Kidney (tissue), 13 donors: ENCODE measurements at regions not wholly inside any gene's neighbourhood (a gene's known extent, or its start where the extent isn't known, plus 50 kb on each side); places are given as distances from the start of the nearest gene placed in this dataset.

Experiments
- DNase-seq, 5 donors: peaks; one replicate each; pipeline ENCODE4 v3.0.0-alpha.2; 2013 to 2020
- FAIRE-seq: peaks from 2 replicates; lab custom pipeline; 2012; peaks lifted over from hg19 to GRCh38; lab: Jason Lieb, UNC
- H3K27ac ChIP-seq, 2 donors: one replicate each; pipeline ENCODE4 v1.7.0; 2013; ENCODE audit warnings: low read depth in 2 of 2, low read length in 2 of 2, inconsistent platforms in 1 of 2
- H3K27me3 ChIP-seq: one replicate; pipeline ENCODE4 v1.7.1; 2013; ENCODE audit warnings: low read length, inconsistent platforms; ENCODE audit not compliant: control insufficient read depth, insufficient read depth
- H3K36me3 ChIP-seq, 3 donors: one replicate each; pipeline versions ENCODE4 v1.7.0 to v1.7.1; 2013; ENCODE audit warnings: low read length in 3 of 3, control low read depth in 1 of 3, inconsistent platforms in 1 of 3; ENCODE audit not compliant: insufficient read depth in 3 of 3, control insufficient read depth in 2 of 3
- H3K4me1 ChIP-seq, 3 donors: one replicate each; pipeline versions ENCODE4 v1.7.0 to v1.7.1; 2013; ENCODE audit warnings: low read length in 3 of 3, inconsistent platforms in 1 of 3, low read depth in 1 of 3; ENCODE audit not compliant: control insufficient read depth in 2 of 3, insufficient read depth in 2 of 3
- H3K4me3 ChIP-seq, 3 donors: one replicate each; pipeline versions ENCODE4 v1.7.0 to v1.8.1; 2013; ENCODE audit warnings: low read length in 3 of 3, control low read depth in 1 of 3, inconsistent platforms in 1 of 3
- H3K9ac ChIP-seq, 3 donors: one replicate each; pipeline versions ENCODE4 v1.7.0 to v1.7.1; 2013; ENCODE audit warnings: low read length in 3 of 3, control low read depth in 1 of 3, inconsistent platforms in 1 of 3
- H3K9me3 ChIP-seq, 3 donors: one replicate each; pipeline versions ENCODE4 v1.7.0 to v1.7.1; 2013; ENCODE audit warnings: low read length in 3 of 3, control low read depth in 1 of 3, inconsistent platforms in 1 of 3; ENCODE audit not compliant: control insufficient read depth in 2 of 3, insufficient read depth in 1 of 3
- CTCF ChIP-seq: IDR thresholded peaks from 3 replicates; pipeline ENCODE4 v1.5.1; 2012; ENCODE audit warnings: mild to moderate bottlenecking, moderate library complexity, borderline replicate concordance; ENCODE audit not compliant: insufficient read depth; ENCODE audit errors: extremely low read depth
- intact Hi-C: fragments of 100-400 bp; cut with DNase I; formaldehyde crosslinking; loops from one replicate; pipeline ENCODE4 v1.11.1; 2022
- donor health status: control.
- donor health status: control.
- donor health status: control.
- donor health status: control.
- donor health status: control.
- donor health status: DM: yes; HTN: yes; CAD: no.
- donor health status: Normal renal cell carcinoma (clear cell type).

- no peaks in the 10 kb centered on the region for H3K4me1 ChIP-seq
- FAIRE-seq (no peak), DNase-seq (no peak)
- no peak overlapping the region for H3K4me3 ChIP-seq
- no peak overlapping the region for H3K27ac ChIP-seq
- no peaks in the 10 kb centered on the region for H3K36me3 ChIP-seq
- TF ChIP-seq CTCF = no peak
- no peak overlapping the region for H3K9ac ChIP-seq
- no peaks in the 10 kb centered on the region for H3K27me3 ChIP-seq
- peaks cover 0 to 6% (median 0%) of the 10 kb centered on the region in 3 donors for H3K9me3 ChIP-seq
- intact Hi-C loops = no loop called here
Observed at GRCh38 chr2:15868704-15869103, 71.6 kb upstream of the MYCN start.

DNA sequence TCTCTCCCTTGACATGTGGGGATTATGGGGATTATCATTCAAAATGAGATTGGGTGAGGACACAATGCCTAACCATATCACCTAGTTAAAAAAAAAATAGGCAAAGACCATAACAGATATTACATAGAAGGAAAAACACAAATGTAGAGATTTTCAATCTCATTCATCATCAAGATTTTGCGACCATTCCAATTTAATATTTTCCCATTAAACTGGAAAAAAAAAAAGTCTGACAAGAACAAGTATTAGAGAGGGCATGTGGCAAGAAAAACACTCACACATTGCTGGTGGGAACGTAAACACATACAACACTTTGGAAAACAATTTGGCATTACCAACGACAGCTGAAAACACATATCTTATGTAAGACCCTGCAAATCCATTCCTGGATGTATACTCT is 71.0 kb upstream of the MYCN start:
- no peaks in the 10 kb centered on the region for H3K4me1 ChIP-seq
- H3K36me3 ChIP-seq = no peaks in the 10 kb centered on the region
- intact Hi-C loops = no loop called here
- FAIRE-seq = no peak
- no peak overlapping the region for H3K9ac ChIP-seq
- no peak for DNase-seq
- H3K27ac ChIP-seq = no peak overlapping the region
- no peaks in the 10 kb centered on the region for H3K27me3 ChIP-seq
- H3K4me3 ChIP-seq = no peak overlapping the region
- H3K9me3 ChIP-seq = peaks cover 0 to 6% (median 0%) of the 10 kb centered on the region in 3 donors
- TF ChIP-seq CTCF = no peak

DNA sequence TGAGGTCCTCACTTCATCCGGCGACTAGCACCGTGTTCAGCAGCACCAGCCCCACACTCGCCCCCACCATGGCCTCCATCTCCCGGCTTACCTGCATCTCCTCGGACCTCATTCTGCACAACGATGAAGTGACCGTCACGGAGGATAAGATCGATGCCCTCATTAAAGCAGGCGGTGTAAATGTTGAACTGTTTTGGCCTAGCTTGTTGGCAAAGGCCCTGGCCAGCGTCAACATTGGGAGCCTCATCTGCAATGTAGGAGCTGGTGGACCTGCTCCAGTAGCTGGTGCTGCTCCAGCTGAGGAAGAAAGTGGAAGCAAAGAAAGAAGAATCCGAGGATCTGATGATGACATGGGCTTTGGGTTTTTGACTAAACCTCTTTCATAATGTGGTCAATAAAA is 70.5 kb upstream of the MYCN start:
- Histone ChIP-seq H3K36me3 (no peaks in the 10 kb centered on the region), H3K4me3 (no peak overlapping the region), H3K9ac (no peak overlapping the region), H3K9me3 (peaks cover 0 to 6% (median 0%) of the 10 kb centered on the region in 3 donors), H3K27me3 (no peaks in the 10 kb centered on the region), H3K27ac (no peak overlapping the region), H3K4me1 (peaks cover 0 to 4% (median 0%) of the 10 kb centered on the region in 3 donors)
- intact Hi-C loops = no loop called here
- DNase-seq = no peak
- no peak for TF ChIP-seq CTCF
- FAIRE-seq = no peak

- TF ChIP-seq CTCF = no peak
- Histone ChIP-seq H3K9me3 (peaks cover 0 to 6% (median 0%) of the 10 kb centered on the region in 3 donors), H3K4me3 (no peak overlapping the region), H3K36me3 (no peaks in the 10 kb centered on the region), H3K27me3 (no peaks in the 10 kb centered on the region), H3K9ac (no peak overlapping the region), H3K27ac (no peak overlapping the region), H3K4me1 (peaks cover 0 to 4% (median 0%) of the 10 kb centered on the region in 3 donors)
- DNase-seq = no peak
- FAIRE-seq = no peak
- intact Hi-C loops = no loop called here
Observed at GRCh38 chr2:15870565-15870964, 69.8 kb upstream of the MYCN start.
